BJ (cell line): ENCODE measurements at regions not wholly inside any gene's neighbourhood (a gene's known extent, or its start where the extent isn't known, plus 50 kb on each side); places are given as distances from the start of the nearest gene placed in this dataset.

Experiments
- CTCF ChIA-PET: fragments of 350-600 bp; formaldehyde crosslinking; extraction: SDS; loops from one replicate; lab custom pipeline; 2021; ENCODE audit warnings: antibody characterized with exemption, inconsistent platforms; lab: Yijun Ruan, JAX
- POLR2A ChIA-PET: fragments of 300-600 bp; sonication (Branson Sonifier 250); formaldehyde crosslinking; extraction: SDS; loops from one replicate; lab custom pipeline; 2021; ENCODE audit warnings: antibody characterized with exemption; lab: Charles Lee
- DNase-seq: peaks from one replicate; pipeline ENCODE4 v3.0.0-alpha.2; 2011; ENCODE audit warnings: low read depth
- H3K27me3 ChIP-seq: 2 replicates; pipeline ENCODE4 v1.6.0; 2011; ENCODE audit warnings: low read length; ENCODE audit not compliant: control insufficient read depth, insufficient read depth
- H3K36me3 ChIP-seq: 2 replicates; pipeline ENCODE4 v1.5.1; 2011; ENCODE audit warnings: low read length; ENCODE audit not compliant: control insufficient read depth, insufficient read depth
- H3K4me3 ChIP-seq: 2 replicates; pipeline ENCODE4 v1.5.1; 2011; ENCODE audit warnings: low read depth, mild to moderate bottlenecking, control low read depth, low read length
- CTCF ChIP-seq: IDR thresholded peaks from 2 replicates; pipeline ENCODE4 v1.5.1; 2011; ENCODE audit warnings: low read depth, mild to moderate bottlenecking, control low read depth, inconsistent platforms, low read length, moderate library complexity; ENCODE audit not compliant: insufficient read depth

DNA sequence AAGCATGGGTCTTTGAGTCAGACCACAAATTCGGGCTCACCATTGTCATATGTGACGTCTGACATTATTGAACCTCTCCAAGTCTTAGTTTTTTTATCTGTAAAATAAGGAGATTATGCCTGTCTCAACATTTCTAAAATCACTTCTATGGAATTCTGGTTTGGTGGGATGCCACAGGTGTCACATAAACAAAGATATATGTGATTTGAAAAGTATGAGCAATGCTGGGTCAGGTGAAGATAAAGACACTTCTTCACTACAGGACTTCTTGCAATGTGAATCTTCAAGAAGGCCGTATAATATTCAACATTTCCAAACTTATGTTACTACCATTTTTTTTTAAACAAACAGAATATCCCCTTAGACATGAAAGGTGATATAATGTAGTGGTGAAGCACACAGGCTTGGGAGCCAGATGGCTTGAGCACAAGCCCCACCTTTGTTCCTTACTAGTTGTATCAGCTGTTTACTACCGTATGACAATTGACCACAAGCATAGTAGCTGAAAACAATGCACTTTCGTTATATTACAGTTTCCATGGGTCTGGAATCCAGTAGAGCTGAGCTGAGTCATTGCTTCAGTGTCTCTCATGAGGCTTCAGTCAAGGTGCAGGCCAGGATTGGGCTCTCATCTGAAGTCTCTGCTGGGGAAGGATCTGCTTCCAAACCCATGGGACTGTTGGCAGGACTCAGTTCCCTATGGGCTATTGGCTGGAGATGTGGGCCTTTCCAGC lies 87.7 kb downstream of the UTP18 start:
- ChIA-PET POLR2A (no interaction called here), CTCF (no interaction called here)
- DNase-seq = no peak
- no peaks in the 10 kb centered on the region for H3K36me3 ChIP-seq
- H3K4me3 ChIP-seq = no peak overlapping the region
- no peak for TF ChIP-seq CTCF
- peaks cover 2% of the 10 kb centered on the region for H3K27me3 ChIP-seq

DNA sequence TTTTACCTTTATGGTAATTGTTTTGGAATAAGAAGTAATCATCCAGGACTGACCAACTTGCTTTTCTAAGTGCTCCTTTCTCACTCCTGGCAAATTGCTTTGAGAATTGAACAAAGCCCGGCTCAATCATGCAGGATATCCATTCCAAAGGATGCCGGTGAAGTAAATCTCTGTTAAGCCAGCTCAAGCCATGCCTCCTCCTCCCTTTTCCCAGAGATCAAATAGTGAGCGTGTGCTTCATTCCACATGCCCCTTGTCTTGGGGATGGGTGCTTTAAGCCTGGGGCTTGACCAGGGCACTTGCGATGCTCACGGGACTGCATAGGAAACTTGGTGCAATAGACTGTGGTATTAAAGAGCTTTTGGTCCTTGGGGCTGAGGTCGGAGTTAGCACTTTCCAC lies 90.7 kb downstream of the UTP18 start:
- CTCF ChIA-PET = interaction anchor here (0.6 kb wide), 1 partner anchor 1715 kb away, joined by 3 read pairs; no protein-coding TSS in a partner anchor

DNA sequence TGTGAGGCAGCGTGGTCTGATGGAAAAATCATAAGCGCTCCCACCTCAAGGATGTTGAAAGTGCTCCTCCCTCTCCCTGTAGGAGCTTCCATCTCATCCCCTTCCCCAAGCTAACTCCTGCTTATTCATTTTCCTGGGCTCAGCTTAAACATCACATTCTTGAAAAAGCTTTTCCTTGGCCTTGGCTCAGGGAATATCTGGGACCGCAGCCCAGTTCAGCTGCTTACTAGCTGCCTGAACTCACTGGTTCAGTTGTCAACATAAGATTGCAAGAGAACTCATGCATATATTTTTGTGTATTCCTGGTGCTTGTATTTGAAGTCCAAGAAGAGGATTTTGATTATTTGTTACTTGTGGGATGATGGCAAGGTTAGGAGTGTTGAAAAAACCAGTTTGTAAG lies 91.5 kb downstream of the UTP18 start:
- ChIA-PET CTCF (no interaction called here), POLR2A (no interaction called here)
- Histone ChIP-seq H3K27me3 (peaks cover 2% of the 10 kb centered on the region), H3K36me3 (no peaks in the 10 kb centered on the region), H3K4me3 (no peak overlapping the region)
- DNase-seq = no peak
- no peak for TF ChIP-seq CTCF

More for the DNA sequence above, 90.7 kb downstream of the UTP18 start:
- POLR2A ChIA-PET = no interaction called here
- no peak for TF ChIP-seq CTCF
- Histone ChIP-seq H3K27me3 (peaks cover 2% of the 10 kb centered on the region), H3K36me3 (no peaks in the 10 kb centered on the region), H3K4me3 (no peak overlapping the region)
- DNase-seq = no peak

GRCh38 chr17:51352798-51353197 lies 92.5 kb downstream of the UTP18 start:
- ChIA-PET CTCF (no interaction called here), POLR2A (no interaction called here)
- Histone ChIP-seq H3K4me3 (no peak overlapping the region), H3K36me3 (no peaks in the 10 kb centered on the region), H3K27me3 (no peaks in the 10 kb centered on the region; the same call in 1 of the 2 replicates)
- DNase-seq = no peak
- TF ChIP-seq CTCF = no peak

GRCh38 chr17:51353296-51353695 lies 93.0 kb downstream of the UTP18 start:
- DNase-seq = no peak
- ChIA-PET POLR2A (no interaction called here), CTCF (no interaction called here)
- Histone ChIP-seq H3K36me3 (no peaks in the 10 kb centered on the region), H3K4me3 (no peak overlapping the region), H3K27me3 (no peaks in the 10 kb centered on the region; the same call in 1 of the 2 replicates)
- no peak for TF ChIP-seq CTCF
